Peyer's patch (tissue), 4 donors: ENCODE measurements at regions not wholly inside any gene's neighbourhood (a gene's known extent, or its start where the extent isn't known, plus 50 kb on each side); places are given as distances from the start of the nearest gene placed in this dataset.

Source experiments
- POLR2A ChIP-seq, 2 donors: fragments of 450-650 bp; IDR thresholded peaks; one replicate each; pipeline ENCODE4 v1.5.1; 2017; ENCODE audit warnings: antibody characterized with exemption in 2 of 2, mild to moderate bottlenecking in 2 of 2, moderate library complexity in 2 of 2
- TF ChIP-seq, protein P1 (sequence below), 6 experiments: fragments of 450-650 bp in 4 of 6; fragments of 200-600 bp in 2 of 6; sonication (generic) in 1 of 6; IDR thresholded peaks; one replicate each; pipeline ENCODE4 v1.5.1; 2017 to 2019; ENCODE audit warnings: antibody characterized with exemption in 6 of 6, mild to moderate bottlenecking in 3 of 6, moderate library complexity in 1 of 6

DNA sequence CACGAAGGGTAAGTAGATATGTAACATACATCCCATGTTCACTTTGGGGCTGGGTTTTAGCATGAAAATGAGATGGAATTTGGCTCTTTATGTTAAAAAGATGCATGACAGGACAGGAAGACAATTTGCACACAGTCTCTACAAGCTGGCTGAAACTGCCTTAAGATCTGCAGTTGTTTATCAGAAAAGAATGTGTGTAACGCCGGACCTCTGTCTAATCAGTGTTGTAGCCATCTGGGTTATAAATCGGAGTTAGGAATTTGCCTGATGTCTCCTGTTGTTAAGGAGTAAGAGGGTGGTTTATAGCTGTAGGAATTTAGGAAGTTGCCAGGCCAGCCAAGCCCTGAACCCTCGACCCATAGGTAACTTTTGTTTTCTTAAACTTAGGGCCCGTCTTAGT is 562.9 kb upstream of the FAT1 start:
- TF ChIP-seq, protein P1, sequence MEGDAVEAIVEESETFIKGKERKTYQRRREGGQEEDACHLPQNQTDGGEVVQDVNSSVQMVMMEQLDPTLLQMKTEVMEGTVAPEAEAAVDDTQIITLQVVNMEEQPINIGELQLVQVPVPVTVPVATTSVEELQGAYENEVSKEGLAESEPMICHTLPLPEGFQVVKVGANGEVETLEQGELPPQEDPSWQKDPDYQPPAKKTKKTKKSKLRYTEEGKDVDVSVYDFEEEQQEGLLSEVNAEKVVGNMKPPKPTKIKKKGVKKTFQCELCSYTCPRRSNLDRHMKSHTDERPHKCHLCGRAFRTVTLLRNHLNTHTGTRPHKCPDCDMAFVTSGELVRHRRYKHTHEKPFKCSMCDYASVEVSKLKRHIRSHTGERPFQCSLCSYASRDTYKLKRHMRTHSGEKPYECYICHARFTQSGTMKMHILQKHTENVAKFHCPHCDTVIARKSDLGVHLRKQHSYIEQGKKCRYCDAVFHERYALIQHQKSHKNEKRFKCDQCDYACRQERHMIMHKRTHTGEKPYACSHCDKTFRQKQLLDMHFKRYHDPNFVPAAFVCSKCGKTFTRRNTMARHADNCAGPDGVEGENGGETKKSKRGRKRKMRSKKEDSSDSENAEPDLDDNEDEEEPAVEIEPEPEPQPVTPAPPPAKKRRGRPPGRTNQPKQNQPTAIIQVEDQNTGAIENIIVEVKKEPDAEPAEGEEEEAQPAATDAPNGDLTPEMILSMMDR (IDR thresholded peaks at IDR 0.05): no peak
- TF ChIP-seq POLR2A (IDR thresholded peaks at IDR 0.05): no peak
